GM18909 (cell line): ENCODE measurements at regions not wholly inside any gene's neighbourhood (a gene's known extent, or its start where the extent isn't known, plus 50 kb on each side); places are given as distances from the start of the nearest gene placed in this dataset.

Experiments
- ATAC-seq: cut with Tn5 transposase; IDR thresholded peaks from one replicate; pipeline ENCODE4 v1.9.1; 2021; ENCODE audit warnings: mild to moderate bottlenecking; ENCODE audit not compliant: unreplicated experiment, poor library complexity

DNA sequence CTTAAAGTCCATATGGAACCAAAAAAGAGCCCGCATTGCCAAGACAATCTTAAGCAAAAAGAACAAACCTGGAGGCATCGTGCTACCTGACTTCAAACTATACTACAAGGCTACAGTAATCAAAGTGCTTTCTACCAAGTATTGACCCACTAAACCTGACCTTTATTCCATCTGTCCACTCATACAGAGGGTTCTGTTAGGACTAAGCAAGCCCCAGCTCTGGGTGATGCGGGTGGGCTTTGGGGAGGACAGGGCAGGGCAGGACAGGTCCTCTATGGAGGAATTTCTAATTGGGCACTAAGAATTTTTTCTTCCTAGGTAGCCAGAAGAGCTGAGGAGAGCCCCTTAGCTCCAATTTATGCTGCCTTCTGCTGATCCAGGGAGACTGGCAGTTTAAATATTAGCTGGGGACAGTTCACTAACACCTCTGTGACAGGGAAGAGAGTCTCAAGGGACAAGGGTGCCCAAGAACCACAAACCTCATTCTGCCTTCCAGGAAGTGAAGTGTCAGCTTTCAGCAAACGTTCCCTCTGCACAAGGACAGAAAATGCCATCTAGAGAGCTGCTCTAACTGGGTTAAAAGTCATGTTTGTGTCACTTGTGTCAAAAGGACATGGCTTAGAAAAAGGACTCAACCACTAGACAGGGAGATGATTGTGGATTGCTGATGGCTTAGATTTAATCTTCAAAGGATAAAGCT, 143.2 kb downstream of the KIT start:
- peak; percentile 99 for ATAC-seq

DNA sequence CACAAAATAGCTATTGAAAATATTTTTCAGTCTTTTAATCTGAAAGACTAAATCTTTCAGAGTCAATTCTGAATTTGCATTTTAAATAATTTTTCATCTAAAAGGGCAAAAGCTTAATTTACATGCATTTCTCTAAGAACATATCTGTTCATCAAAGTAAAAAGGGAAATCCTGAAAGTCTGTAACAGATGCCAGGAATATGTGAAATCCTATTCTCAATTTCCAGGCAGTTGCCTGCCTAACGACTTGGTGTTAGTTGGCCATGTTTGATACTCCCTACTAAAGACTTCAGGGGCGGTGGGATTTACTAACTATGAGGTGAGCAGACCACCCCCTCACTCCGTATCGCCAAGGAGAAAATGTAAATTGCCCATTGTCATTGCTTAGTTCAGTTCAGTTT, 136.8 kb downstream of the KIT start:
- no peak for ATAC-seq

DNA sequence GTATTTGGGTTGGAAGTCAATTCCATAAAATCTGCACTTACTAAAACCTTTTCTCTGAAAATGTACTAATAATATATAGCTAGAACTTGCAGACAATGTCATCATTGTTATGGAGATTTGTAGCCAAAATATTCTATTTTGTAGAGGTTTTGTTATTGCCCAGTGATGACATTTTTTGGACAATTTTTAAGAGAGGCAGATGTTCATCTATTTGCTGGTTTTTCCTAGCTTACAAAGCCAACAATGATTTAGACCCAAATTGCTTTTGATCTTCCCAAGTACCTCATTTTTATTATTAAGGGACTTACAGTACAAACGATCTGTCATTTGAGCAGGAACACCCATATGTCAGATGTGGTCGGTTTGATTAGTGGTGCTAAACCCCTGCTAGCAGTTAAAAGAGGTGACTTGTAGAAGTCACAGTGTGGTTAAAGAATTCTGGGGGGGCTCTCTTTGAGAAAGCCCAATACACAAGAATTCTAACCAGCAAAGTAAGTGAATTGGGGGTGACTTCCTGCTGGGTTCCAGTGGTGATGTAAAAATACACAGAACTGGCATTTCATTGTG, 136.2 kb downstream of the KIT start:
- ATAC-seq = no peak
